HG03108 (cell line): ENCODE measurements at regions not wholly inside any gene's neighbourhood (a gene's known extent, or its start where the extent isn't known, plus 50 kb on each side); places are given as distances from the start of the nearest gene placed in this dataset.

Experiments
- ATAC-seq: cut with Tn5 transposase; IDR thresholded peaks from one replicate; pipeline ENCODE4 v1.9.1; 2021; ENCODE audit warnings: moderate library complexity; ENCODE audit not compliant: unreplicated experiment

DNA sequence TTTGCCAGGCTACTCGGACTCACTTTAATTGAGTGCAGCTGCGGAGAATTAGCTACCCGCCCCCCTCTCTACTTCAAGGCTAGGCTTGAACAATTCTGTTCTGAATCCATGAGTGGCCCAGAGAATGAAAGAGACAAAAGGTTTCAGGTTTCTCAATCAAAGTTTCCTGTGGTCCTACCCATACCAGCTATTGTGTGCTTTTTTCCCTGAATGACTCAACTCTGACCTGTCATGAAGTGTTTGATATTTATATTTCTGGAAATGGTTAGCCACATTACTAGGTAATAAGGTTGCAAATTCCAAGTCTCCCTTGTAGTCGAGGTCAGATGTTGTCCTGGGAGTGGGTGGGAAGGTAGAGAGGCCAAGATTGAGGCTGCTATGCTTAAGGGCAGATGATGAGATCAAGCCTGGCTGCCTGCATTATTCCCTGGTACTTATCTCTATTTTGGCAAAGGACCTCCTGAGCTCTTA is 392.7 kb upstream of the TBL1XR1 start:
- ATAC-seq: peak; percentile 61

DNA sequence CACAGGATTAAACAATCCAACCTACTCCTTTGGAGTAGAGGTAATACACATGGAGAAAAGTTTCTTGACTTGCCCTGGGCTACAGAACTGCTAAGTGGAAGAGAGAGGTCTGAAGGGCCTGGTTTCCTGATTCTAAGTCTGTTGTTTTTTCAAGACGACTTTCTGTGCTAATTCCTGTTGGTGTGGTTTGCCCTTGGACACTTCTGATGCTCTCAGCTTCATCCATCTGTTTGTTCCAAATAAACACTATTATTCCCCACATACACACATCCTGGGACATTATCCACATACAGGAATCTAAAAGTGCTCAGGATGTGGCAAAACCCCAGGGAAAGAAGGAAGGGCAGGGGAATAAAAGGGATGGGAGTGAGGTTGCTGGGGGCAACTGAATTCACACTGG is 393.5 kb upstream of the TBL1XR1 start:
- ATAC-seq: no peak

DNA sequence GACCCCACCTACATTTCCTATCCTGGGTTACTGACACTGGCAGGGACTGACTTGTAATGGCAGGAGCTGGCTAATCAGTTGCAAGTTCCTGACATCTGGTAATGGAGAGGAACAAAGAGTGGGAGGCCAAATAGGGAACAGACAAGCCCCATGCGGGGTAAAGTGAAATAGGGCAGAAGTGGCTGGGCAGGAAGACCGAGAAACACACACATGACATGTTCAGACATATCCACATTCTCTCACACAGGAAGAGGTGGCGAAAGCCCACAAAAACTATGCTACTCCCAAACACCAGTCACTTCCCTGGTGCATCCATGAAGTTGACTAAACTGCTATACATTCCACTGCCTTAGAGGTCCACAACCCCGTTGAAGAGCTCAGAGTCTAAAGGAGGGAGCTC is 394.1 kb upstream of the TBL1XR1 start:
- peak; percentile 58 for ATAC-seq

DNA sequence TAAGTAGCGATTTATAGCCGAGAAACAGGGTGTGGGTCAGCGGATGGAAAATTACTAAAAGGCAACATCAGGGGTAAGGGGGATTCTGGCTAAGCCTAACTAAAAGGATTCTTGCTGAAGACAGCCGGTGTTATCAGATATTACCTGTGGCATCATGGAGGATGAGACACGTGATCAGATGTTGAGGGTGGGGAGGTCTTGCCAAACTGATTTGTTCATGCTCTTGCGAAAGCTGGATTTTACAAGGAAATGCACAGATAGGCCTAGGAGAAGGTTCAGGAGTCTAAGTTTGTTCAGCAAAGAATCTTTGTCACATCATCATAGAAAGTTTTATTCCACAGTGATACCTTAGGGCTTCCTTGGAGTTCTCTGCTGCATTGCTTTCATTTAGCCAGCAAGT is 396.8 kb upstream of the TBL1XR1 start:
- ATAC-seq: no peak

DNA sequence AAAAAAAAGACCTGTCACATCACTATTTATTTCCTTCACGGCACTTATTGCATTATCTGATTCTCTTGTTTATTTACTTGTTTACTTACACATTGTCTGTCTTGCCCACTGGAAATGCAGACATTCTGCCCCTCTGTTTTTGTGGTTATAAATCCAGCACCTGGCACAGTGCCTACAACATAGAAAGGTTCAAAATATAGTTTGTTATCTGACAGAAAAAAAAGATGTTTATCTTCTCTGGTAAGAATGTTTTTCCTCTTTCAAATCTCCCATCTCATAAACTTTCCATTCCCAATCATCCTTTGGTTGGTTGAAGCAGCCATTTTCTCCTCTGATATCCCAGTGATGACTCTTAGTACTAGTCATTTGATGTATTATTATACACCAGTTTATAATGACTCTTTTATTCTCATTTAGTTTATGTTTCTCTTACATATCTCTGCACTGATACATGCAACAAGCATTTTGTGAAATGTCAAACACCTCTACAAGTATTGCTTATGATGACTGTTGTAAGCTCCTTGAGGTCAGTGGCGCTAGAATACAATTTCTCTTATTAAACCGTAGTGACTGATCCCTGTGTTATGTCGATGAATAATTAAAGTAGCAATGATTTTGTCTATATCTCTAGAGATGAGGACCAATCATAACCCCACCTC is 398.4 kb upstream of the TBL1XR1 start:
- ATAC-seq: no peak

DNA sequence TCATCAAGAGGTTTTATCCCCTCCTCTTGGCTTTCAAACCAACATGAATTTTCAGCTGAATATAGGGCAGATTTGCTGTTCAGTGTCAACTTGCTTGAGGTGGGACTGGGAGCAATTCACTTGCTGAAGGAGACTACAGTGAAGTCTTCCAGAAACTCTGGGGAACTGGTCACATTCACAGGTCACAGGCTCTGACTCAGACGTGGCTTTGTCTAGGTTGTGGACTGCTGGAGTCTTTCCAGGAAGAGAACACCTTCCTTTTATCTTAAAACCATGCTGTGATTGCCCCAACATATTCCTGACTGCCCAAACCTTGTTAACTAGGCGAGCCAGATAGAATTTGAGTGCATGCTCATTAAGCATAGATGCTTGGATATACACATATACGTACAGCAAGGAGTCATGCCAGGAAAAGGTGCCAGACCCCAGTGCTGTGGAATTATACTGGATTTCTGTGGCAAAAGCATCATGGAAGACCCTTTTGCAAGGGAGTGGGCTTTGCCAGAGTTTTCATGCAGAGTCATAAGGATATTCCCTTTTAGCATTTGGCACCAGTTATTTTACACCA is 399.1 kb upstream of the TBL1XR1 start:
- ATAC-seq: no peak

DNA sequence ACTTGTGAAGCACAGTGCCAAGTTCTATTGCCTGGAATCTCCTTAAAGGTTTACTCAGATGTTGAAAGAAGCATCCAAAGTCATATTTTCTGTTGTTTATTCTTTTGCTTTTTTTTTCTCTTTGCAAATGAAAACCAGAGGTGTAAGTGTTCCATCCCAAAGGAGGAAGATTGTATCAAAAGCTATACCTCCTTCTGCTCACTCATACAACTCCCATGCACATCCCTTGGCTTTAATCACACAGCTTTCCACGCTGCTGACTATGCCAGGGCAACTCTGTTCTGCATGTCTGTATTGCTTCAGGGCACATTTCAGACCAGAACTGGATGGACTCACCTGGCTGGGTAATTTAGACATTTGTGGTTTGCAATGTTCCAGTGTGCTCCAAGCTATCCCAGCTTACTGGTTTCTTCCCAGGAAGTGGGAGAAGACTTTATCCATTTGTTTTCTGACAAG is 399.6 kb upstream of the TBL1XR1 start:
- no peak for ATAC-seq

DNA sequence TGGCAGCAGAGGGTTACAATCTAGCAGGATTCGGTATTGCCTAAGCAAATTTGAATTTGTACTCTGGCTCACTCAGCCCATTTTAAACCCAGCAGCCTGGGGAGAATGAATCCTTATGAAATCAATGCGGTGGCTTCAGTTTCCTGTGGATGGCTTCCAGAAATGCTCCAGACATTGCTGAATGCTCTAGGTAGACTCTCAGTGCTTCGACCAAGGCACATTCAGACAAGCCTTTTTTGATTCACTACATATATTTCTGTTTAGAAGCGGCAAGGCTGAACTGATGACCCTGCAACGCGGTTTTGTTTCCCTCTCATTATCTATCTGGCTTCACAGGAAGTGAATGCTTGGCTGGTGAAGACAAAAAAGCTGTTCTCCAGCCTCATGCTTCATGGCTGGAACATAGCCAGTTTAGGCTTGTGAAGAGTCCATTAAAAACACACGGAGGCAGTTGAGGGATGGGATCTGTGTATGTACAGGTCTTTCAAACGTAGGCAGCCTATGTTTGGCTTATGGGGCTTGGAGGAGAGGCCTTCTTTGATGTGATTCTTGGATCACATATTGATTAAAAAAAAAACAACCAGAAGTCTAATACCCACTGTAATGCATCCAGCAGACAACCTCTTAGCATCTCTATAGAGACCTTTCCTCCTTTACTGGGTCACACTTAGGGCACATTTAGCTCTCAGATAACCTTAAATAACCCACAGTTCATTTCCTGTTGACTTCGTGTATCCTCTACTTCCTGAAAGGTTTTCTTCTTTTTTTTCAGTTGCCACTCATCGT is 400.2 kb upstream of the TBL1XR1 start:
- ATAC-seq: peak; percentile 89

DNA sequence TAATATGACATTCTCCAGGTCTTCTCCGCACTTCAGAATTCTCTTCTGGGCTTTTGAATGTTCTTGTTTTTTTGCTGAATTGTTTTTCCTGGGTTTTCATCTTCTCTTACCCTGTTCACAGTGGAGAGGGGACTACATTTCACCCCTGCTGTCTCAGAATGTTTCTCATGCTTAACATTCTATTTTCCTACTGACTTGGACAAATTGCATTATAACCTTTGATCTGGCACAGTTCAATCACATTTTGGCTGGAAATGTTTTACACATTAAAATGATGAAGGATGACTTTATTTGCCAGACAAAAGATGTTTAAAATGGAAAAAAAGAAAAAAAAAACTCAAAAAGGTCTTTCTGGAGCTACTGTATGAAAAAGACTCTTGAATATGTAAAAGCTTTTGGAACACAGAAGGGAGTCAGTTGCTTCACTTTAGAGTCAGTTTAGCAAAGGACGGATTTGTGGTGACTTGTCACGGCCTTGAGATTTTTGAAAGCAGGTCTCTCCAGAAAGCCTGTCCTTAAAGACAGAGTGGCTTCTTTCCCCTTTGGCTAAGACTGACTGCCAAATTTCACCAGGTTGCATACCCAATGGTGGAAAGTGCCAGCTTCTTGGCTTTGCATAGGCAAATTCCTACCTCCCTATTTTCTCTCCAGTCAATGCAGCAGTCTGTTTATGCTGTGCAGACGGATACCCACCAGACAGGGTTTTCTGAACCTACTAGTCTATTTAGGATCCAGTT is 401.0 kb upstream of the TBL1XR1 start:
- no peak for ATAC-seq

DNA sequence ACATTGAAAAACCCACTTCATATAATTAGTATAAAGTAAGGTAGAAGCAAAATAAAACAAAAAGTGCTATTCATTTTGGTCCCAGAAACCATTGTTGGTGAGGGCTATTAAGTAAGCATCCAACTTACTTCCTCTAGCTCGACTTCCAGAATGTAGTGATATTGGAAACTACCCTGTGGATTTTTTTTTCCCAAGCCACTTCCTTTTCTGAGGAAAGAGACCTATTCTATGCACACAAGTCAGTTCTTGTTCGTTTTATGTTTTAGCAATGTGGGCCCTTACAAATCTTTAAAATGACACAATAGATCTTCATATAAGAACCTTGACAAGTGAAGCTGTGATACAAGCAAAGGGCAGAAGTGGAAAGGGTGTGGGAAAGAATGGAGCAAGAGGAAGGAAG is 402.0 kb upstream of the TBL1XR1 start:
- no peak for ATAC-seq

DNA sequence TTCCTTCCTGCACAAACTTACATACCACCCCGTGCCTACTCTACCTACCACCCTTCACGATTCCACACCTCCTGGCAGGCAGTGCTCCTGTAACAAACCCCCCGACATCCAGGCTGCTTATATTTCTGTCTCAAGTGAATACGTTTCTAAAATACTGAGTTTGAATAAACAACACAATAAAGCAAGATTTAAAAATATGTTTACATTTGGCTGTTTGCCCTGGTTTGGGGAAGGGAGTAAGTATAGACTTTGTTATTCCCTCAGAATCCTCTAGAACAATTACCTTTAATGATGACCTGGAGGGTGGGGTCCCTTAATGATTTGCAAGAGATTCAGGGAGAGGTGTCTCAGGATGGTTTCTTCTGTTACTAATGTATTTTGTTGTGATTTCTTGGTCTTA is 402.6 kb upstream of the TBL1XR1 start:
- no peak for ATAC-seq

DNA sequence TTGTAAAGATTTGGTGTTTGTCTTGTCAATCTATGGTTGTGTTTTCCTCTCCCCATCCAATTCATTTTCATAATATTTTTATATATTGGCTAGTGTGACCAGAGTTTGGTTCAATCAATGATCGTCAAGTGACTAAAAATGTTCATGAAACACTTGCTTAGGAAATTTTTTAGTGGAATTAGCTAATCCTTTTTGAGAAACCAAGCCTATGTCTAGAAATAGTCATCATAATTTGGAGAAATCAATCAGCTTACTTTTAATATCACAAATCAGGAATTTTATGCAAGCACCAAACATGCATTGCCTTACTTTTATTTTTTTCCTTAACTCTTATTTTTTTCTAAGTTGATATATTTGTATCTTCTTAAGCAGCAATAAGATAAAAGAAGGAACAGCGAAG is 403.1 kb upstream of the TBL1XR1 start:
- ATAC-seq: no peak

DNA sequence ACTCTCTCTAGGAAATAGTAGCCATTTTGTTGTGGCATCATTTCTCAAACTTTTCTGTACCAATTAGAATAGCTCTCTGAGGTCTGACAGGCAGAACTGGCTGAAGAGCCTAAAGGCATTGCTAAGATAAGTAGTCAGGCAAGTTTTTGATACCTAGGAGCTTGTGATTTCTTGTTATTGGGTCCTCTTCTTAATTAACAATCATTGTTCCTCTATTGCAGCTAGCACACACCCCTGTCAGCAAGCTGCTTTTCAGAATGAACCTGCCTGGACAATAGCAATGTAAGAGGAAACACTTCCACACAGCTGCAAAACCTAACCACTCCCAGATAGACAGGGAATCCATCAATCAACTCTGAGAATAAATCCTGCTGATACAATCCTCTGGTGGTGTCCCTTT is 403.9 kb upstream of the TBL1XR1 start:
- ATAC-seq: no peak

DNA sequence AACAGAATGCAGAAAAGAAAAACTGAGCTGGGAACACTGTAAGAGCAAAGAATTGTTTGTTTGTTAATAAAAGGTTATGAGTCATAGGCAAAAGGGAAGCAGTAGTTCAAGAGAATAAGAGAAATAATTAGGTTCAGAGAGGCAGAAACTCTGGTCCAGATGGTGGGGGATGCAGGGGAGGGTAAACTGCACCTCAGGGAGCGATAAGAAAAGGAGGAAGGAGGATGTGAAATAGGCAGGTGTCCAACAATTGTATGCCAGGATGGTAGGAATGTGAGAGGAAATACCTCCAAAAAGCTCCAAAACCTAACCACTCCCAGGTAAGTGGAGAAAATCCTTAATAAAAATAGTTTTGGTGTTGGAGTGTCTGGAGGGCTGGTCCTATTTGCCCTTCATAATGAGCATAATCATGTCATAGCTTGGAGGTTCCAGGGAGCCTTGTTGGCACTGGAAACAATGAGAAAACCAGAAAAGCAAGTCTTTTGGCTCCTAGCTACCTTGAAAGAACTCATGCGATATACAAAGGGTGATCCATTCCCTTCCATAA is 405.4 kb upstream of the TBL1XR1 start:
- no peak for ATAC-seq

DNA sequence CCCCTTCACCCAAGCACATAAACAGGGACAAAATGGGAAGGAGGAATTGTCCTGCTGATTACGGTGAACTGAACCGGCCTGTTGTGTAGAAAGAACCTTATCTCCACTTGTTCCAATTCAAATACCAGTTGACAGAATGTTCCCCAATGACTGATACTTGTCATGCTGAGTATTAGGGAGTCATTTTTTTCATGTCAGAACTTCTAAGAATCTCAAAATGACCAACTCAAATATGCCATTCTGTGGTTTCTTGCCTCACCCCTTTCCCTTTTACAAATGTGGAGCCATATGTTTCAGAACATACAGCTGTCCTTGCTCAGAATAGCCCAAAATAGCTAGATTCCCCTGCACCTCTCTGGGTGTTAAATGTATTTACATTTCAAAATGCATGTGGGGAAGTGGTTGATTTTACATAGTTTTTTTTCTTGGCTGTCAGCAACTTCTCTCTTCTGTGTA is 405.9 kb upstream of the TBL1XR1 start:
- peak; percentile 49 for ATAC-seq

DNA sequence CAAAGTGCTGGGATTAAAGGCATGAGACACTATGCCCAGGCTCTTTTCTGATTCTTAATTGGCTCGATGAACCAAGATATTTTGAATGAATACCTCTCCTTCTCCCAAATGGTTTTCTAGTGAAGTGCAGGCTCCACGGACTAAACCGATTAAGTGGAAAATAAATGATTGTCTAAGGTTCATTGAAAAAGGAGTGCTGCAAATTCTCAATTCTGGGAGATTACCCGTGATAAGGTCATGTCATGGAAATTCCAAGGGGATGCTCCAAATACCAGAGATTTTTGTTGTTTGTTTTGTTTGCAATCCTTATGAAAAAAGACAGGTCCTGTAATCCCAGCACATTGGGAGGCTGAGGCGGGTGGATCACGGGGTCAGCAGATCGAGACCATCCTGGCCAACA is 406.9 kb upstream of the TBL1XR1 start:
- ATAC-seq: no peak

DNA sequence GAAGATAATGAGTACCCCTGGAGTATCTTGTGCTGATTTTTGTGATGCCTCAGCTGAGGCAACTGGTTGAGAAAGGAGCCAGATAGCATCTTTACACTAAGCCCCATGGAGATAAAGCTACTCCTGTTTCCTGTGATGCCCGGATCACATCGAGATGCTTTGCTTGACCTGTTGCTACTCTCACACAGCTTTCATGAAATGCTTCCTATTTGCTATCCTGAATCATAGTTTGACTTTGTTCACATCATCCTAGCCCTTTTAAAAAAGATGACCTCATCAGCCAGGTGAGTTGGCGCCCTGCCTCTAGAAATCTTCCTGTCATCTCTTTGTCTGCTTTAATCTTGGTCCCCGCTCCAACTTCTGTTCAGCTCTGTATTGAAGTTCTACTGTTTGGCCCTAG is 409.6 kb upstream of the TBL1XR1 start:
- no peak for ATAC-seq

DNA sequence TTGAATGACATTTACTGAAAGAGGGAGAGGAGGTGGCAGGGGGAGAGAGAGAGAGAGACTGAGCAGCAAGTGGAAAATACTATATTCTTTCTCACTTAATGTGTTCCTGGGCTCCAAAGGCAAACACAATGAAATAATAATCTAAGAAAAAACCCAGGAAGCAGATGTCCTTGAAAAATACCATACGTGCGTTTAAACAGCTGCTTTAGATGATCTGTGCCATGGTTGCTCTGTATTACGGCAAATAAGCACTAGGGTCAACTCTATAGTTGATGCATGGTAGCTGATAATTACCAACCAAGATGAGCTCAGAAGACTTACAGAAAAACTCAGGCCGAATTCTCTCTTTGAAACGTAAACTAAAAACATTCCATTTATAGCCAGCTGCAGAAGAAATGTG is 410.3 kb upstream of the TBL1XR1 start:
- no peak for ATAC-seq

DNA sequence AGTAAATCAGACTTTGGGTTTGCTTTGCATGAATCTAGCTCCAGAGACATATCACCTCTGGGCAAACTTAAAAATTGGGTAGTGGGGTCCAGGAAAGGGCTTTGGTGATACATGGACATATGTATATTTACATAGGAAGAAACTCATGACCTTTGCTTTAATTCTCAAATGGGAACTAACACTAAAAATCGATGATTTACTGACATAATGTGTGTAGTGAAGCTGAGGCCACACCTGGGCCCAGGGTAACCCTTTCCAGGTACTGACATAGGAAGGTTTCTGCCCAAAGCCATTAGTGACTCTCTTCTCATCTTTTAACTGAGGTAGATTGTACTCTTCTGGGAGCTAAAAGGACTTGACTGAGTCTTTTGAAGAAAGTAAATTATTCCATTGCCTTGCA is 411.2 kb upstream of the TBL1XR1 start:
- ATAC-seq: no peak

DNA sequence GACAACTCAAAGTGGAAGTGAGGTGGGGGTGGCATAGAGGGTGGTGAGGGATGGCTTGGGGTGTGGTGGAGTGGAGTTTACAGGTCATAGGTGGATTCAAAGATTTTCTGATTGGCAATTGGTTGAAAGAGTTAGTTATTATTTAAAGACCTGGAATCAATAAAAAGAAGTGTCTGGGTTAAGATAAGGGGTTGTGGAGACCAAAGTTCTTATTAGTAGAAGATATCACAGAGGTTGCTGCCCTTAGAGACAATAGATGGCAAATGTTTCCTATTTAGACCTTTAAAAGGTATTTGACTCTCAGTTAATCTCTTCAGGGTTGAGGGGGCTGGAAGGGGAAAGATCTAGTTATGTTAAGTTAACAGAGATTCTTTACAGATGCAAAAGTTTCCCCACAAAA is 412.3 kb upstream of the TBL1XR1 start:
- no peak for ATAC-seq

DNA sequence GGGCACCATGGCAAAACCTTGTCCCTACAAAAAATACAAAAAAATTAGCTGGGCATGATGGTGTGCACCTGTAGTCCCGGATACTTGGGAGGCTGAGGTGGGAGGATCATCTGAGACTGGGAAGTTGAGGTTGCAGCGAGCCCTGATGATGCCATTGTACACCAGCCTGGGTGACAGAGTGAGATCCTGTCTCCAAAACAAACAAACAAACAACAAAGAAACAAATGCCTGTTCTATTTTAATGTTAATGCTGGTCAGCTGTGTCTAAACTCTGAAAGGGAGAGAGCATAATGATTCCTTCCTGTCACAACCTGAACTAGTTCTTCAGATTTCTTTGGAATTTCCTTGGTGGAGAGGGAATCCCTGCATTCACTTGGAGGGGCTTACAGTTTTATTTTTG is 413.0 kb upstream of the TBL1XR1 start:
- no peak for ATAC-seq
